Stimulated activated memory B cell treated with anti-CD40 and anti-IgM and Interleukin-4, amounts not matched to agents 10 μg/mL and 1 μg/mL and 100 μg/mL, for 72 hours (primary cell): ENCODE measurements at regions not wholly inside any gene's neighbourhood (a gene's known extent, or its start where the extent isn't known, plus 50 kb on each side); places are given as distances from the start of the nearest gene placed in this dataset.
A peak's percentile ranks its signal among the peaks of the same experiment; 100 is the strongest.

Experiments used
- ATAC-seq: fragments of 150-1000 bp; cut with Tn5 transposase; 2 replicates; pipeline ENCODE4 v1.10.0; 2021
- H3K27ac Mint-ChIP-seq: one replicate; pipeline ENCODE4 v1.8.0; 2022; ENCODE audit warnings: mild to moderate bottlenecking, mixed read lengths
- H3K27me3 Mint-ChIP-seq: one replicate; pipeline ENCODE4 v1.8.0; 2022; ENCODE audit warnings: mixed read lengths
- H3K36me3 Mint-ChIP-seq: one replicate; pipeline ENCODE4 v1.8.0; 2022; ENCODE audit warnings: mixed read lengths
- H3K4me1 Mint-ChIP-seq: one replicate; pipeline ENCODE4 v1.8.0; 2022; ENCODE audit warnings: mixed read lengths
- H3K4me3 Mint-ChIP-seq: one replicate; pipeline ENCODE4 v1.8.0; 2022; ENCODE audit warnings: mild to moderate bottlenecking, moderate library complexity, mixed read lengths
- H3K9me3 Mint-ChIP-seq: one replicate; pipeline ENCODE4 v1.8.0; 2022; ENCODE audit warnings: mixed read lengths

GRCh38 chr6:113539623-113540022 is 317.5 kb upstream of the MARCKS start:
- no peak for ATAC-seq
- Mint-ChIP-seq H3K27me3 (no peaks in the 10 kb centered on the region), H3K4me1 (no peaks in the 10 kb centered on the region), H3K4me3 (no peak overlapping the region), H3K9me3 (no peaks in the 10 kb centered on the region), H3K27ac (no peak overlapping the region), H3K36me3 (no peaks in the 10 kb centered on the region)

- H3K27me3 Mint-ChIP-seq = no peaks in the 10 kb centered on the region
- peaks cover 3% of the 10 kb centered on the region for H3K9me3 Mint-ChIP-seq
- H3K36me3 Mint-ChIP-seq = no peaks in the 10 kb centered on the region
- no peak for ATAC-seq
- no peak overlapping the region for H3K4me3 Mint-ChIP-seq
- no peaks in the 10 kb centered on the region for H3K4me1 Mint-ChIP-seq
- H3K27ac Mint-ChIP-seq = no peak overlapping the region
These were observed 316.7 kb upstream of the MARCKS start for GRCh38 chr6:113540466-113540865.

- Mint-ChIP-seq H3K27me3 (no peaks in the 10 kb centered on the region), H3K36me3 (peaks cover 7% of the 10 kb centered on the region), H3K4me3 (no peak overlapping the region), H3K27ac (no peak overlapping the region), H3K4me1 (no peaks in the 10 kb centered on the region), H3K9me3 (peaks cover 5% of the 10 kb centered on the region)
- ATAC-seq = no peak
These were observed 306.0 kb upstream of the MARCKS start for GRCh38 chr6:113551168-113551567.

GRCh38 chr6:113556775-113557174 is 300.4 kb upstream of the MARCKS start:
- Mint-ChIP-seq H3K4me3 (no peak overlapping the region), H3K27me3 (no peaks in the 10 kb centered on the region), H3K9me3 (no peaks in the 10 kb centered on the region), H3K27ac (no peak overlapping the region), H3K4me1 (peaks cover 8% of the 10 kb centered on the region), H3K36me3 (no peaks in the 10 kb centered on the region)
- ATAC-seq = no peak

- Mint-ChIP-seq H3K27ac (no peak overlapping the region), H3K4me3 (no peak overlapping the region), H3K4me1 (peaks cover 22% of the 10 kb centered on the region), H3K9me3 (no peaks in the 10 kb centered on the region), H3K36me3 (no peaks in the 10 kb centered on the region), H3K27me3 (no peaks in the 10 kb centered on the region)
- ATAC-seq = no peak
These were observed 298.7 kb upstream of the MARCKS start for GRCh38 chr6:113558431-113558830.

- Mint-ChIP-seq H3K9me3 (no peaks in the 10 kb centered on the region), H3K27me3 (no peaks in the 10 kb centered on the region), H3K36me3 (no peaks in the 10 kb centered on the region), H3K4me3 (no peak overlapping the region), H3K27ac (no peak overlapping the region), H3K4me1 (peaks cover 22% of the 10 kb centered on the region)
- no peak for ATAC-seq
These were observed 298.2 kb upstream of the MARCKS start for GRCh38 chr6:113558966-113559365.

GRCh38 chr6:113560376-113560775 is 296.8 kb upstream of the MARCKS start:
- no peak overlapping the region for H3K4me3 Mint-ChIP-seq
- no peak for ATAC-seq
- no peaks in the 10 kb centered on the region for H3K36me3 Mint-ChIP-seq
- H3K27me3 Mint-ChIP-seq = no peaks in the 10 kb centered on the region
- H3K9me3 Mint-ChIP-seq = no peaks in the 10 kb centered on the region
- peaks cover 33% of the 10 kb centered on the region for H3K4me1 Mint-ChIP-seq
- H3K27ac Mint-ChIP-seq = no peak overlapping the region

GRCh38 chr6:113560908-113561307 is 296.2 kb upstream of the MARCKS start:
- Mint-ChIP-seq H3K4me3 (no peak overlapping the region), H3K27me3 (no peaks in the 10 kb centered on the region), H3K9me3 (no peaks in the 10 kb centered on the region), H3K27ac (no peak overlapping the region), H3K4me1 (peaks cover 38% of the 10 kb centered on the region), H3K36me3 (no peaks in the 10 kb centered on the region)
- ATAC-seq = no peak

- ATAC-seq = peak; percentile 61
- Mint-ChIP-seq H3K9me3 (no peaks in the 10 kb centered on the region), H3K36me3 (no peaks in the 10 kb centered on the region), H3K27ac (no peak overlapping the region), H3K4me3 (no peak overlapping the region), H3K4me1 (peaks cover 42% of the 10 kb centered on the region), H3K27me3 (no peaks in the 10 kb centered on the region)
These were observed 294.9 kb upstream of the MARCKS start for GRCh38 chr6:113562248-113562647.

- H3K9me3 Mint-ChIP-seq = no peaks in the 10 kb centered on the region
- H3K36me3 Mint-ChIP-seq = no peaks in the 10 kb centered on the region
- H3K4me3 Mint-ChIP-seq = peak overlapping the region; percentile 71
- ATAC-seq = peak; percentile 86
- peaks cover 34% of the 10 kb centered on the region for H3K4me1 Mint-ChIP-seq
- peak overlapping the region; percentile 67 for H3K27ac Mint-ChIP-seq
- no peaks in the 10 kb centered on the region for H3K27me3 Mint-ChIP-seq
These were observed 292.6 kb upstream of the MARCKS start for GRCh38 chr6:113564371-113565171.

- no peaks in the 10 kb centered on the region for H3K36me3 Mint-ChIP-seq
- peaks cover 34% of the 10 kb centered on the region for H3K4me1 Mint-ChIP-seq
- H3K27me3 Mint-ChIP-seq = no peaks in the 10 kb centered on the region
- ATAC-seq = no peak
- H3K9me3 Mint-ChIP-seq = no peaks in the 10 kb centered on the region
- no peak overlapping the region for H3K4me3 Mint-ChIP-seq
- H3K27ac Mint-ChIP-seq = peak overlapping the region; percentile 67
These were observed 291.8 kb upstream of the MARCKS start for GRCh38 chr6:113565306-113565705.

- no peak overlapping the region for H3K4me3 Mint-ChIP-seq
- H3K9me3 Mint-ChIP-seq = peaks cover 3% of the 10 kb centered on the region
- no peak for ATAC-seq
- H3K27ac Mint-ChIP-seq = no peak overlapping the region
- H3K4me1 Mint-ChIP-seq = peaks cover 11% of the 10 kb centered on the region
- no peaks in the 10 kb centered on the region for H3K36me3 Mint-ChIP-seq
- no peaks in the 10 kb centered on the region for H3K27me3 Mint-ChIP-seq
These were observed 287.0 kb upstream of the MARCKS start for GRCh38 chr6:113570161-113570560.

GRCh38 chr6:113570641-113571040 is 286.5 kb upstream of the MARCKS start:
- H3K36me3 Mint-ChIP-seq = no peaks in the 10 kb centered on the region
- H3K27ac Mint-ChIP-seq = no peak overlapping the region
- peaks cover 3% of the 10 kb centered on the region for H3K9me3 Mint-ChIP-seq
- H3K4me1 Mint-ChIP-seq = peaks cover 6% of the 10 kb centered on the region
- no peak for ATAC-seq
- no peaks in the 10 kb centered on the region for H3K27me3 Mint-ChIP-seq
- H3K4me3 Mint-ChIP-seq = no peak overlapping the region

- Mint-ChIP-seq H3K4me1 (peaks cover 10% of the 10 kb centered on the region), H3K27ac (no peak overlapping the region), H3K9me3 (peaks cover 3% of the 10 kb centered on the region), H3K27me3 (no peaks in the 10 kb centered on the region), H3K4me3 (no peak overlapping the region), H3K36me3 (no peaks in the 10 kb centered on the region)
- no peak for ATAC-seq
These were observed 283.0 kb upstream of the MARCKS start for GRCh38 chr6:113574147-113574546.

GRCh38 chr6:113576310-113576709 is 280.8 kb upstream of the MARCKS start:
- ATAC-seq = no peak

GRCh38 chr6:113578691-113579090 is 278.5 kb upstream of the MARCKS start:
- Mint-ChIP-seq H3K4me1 (peaks cover 15% of the 10 kb centered on the region), H3K36me3 (no peaks in the 10 kb centered on the region), H3K4me3 (no peak overlapping the region), H3K27ac (peak overlapping the region; percentile 30), H3K27me3 (no peaks in the 10 kb centered on the region), H3K9me3 (no peaks in the 10 kb centered on the region)
- no peak for ATAC-seq

More at GRCh38 chr6:113576310-113576709, 280.8 kb upstream of the MARCKS start:
- no peaks in the 10 kb centered on the region for H3K36me3 Mint-ChIP-seq
- H3K4me3 Mint-ChIP-seq = no peak overlapping the region
- H3K4me1 Mint-ChIP-seq = peaks cover 15% of the 10 kb centered on the region
- H3K9me3 Mint-ChIP-seq = peaks cover 3% of the 10 kb centered on the region
- no peaks in the 10 kb centered on the region for H3K27me3 Mint-ChIP-seq
- H3K27ac Mint-ChIP-seq = no peak overlapping the region
